Lower leg skin (tissue), 3 donors: ENCODE measurements at regions not wholly inside any gene's neighbourhood (a gene's known extent, or its start where the extent isn't known, plus 50 kb on each side); places are given as distances from the start of the nearest gene placed in this dataset.

Source experiments
- POLR2A ChIP-seq, 2 donors: fragments of 450-650 bp; IDR thresholded peaks; one replicate each; pipeline ENCODE4 v1.6.1; 2016 to 2017; ENCODE audit warnings: antibody characterized with exemption in 2 of 2, mild to moderate bottlenecking in 1 of 2, moderate library complexity in 1 of 2
- TF ChIP-seq, protein P1 (sequence below), 3 donors: fragments of 450-650 bp; IDR thresholded peaks; one replicate each; pipeline ENCODE4 v1.5.1; 2016; ENCODE audit warnings: antibody characterized with exemption in 3 of 3, mild to moderate bottlenecking in 3 of 3, moderate library complexity in 2 of 3

DNA sequence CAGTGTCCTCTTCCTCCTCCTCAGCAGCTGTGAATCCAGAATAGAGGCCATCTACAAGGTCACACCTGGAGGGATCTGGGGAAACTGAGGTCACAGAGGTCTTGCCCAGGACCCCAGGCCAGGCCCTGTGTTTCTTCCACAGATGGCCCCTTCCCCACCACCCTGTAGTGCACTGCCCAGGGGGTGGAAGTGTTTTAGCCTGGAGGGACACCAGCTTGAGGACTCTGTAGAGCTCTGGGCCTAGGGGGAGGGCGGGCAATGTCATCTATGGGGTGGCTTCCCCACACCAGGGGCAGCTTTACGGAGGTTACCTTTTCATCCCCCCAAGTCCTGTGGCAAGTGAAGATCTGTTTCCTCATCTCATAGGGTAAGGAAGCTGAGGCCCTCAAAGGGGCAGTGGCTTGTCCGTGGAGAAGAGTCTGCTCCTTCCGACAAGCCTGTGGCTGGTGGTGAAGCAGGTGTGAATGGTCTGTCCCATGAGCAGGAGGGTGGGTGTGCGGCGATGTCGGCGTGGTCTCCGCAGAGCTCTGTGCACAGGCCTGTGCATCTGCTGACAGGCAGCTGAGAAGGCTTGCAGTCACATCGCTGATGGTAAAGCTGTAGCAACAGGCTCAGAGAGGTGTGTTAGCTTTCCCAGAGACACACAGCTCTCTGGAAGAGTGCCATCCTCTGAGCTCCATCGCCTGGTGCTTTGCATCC is 74.1 kb upstream of the WNT7B start:
- TF ChIP-seq, protein P1, sequence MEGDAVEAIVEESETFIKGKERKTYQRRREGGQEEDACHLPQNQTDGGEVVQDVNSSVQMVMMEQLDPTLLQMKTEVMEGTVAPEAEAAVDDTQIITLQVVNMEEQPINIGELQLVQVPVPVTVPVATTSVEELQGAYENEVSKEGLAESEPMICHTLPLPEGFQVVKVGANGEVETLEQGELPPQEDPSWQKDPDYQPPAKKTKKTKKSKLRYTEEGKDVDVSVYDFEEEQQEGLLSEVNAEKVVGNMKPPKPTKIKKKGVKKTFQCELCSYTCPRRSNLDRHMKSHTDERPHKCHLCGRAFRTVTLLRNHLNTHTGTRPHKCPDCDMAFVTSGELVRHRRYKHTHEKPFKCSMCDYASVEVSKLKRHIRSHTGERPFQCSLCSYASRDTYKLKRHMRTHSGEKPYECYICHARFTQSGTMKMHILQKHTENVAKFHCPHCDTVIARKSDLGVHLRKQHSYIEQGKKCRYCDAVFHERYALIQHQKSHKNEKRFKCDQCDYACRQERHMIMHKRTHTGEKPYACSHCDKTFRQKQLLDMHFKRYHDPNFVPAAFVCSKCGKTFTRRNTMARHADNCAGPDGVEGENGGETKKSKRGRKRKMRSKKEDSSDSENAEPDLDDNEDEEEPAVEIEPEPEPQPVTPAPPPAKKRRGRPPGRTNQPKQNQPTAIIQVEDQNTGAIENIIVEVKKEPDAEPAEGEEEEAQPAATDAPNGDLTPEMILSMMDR (IDR thresholded peaks at IDR 0.05), result no peak
- TF ChIP-seq POLR2A (IDR thresholded peaks at IDR 0.05), result no peak
